ENCODE measurements at regions not wholly inside any gene's neighbourhood (a gene's known extent, or its start where the extent isn't known, plus 50 kb on each side); places are given as distances from the start of the nearest gene placed in this dataset.

GRCh38 chr4:116598155-116598979 lies 487.0 kb downstream of the TRAM1L1 start:
- DNase-seq (ENCODE audit: low read depth), result no peak
- TF ChIP-seq CTCF (conservative IDR thresholded peaks at IDR 0.05; ENCODE audit: low read depth, low read length), result no peak
- no peak overlapping the region for H3K4me3 ChIP-seq (ENCODE audit: low read depth, low read length)

GRCh38 chr4:116590648-116591047 lies 494.7 kb downstream of the TRAM1L1 start:
- H3K4me3 ChIP-seq (ENCODE audit: low read depth, low read length), result no peak overlapping the region
- no peak for DNase-seq (ENCODE audit: low read depth)
- TF ChIP-seq CTCF (conservative IDR thresholded peaks at IDR 0.05; ENCODE audit: low read depth, low read length), result no peak

GRCh38 chr4:116588783-116589182 lies 496.6 kb downstream of the TRAM1L1 start:
- TF ChIP-seq CTCF (conservative IDR thresholded peaks at IDR 0.05; ENCODE audit: low read depth, low read length), result no peak
- no peak for DNase-seq (ENCODE audit: low read depth)
- H3K4me3 ChIP-seq (ENCODE audit: low read depth, low read length), result no peak overlapping the region

- DNase-seq (ENCODE audit: low read depth), result no peak
- no peak overlapping the region for H3K4me3 ChIP-seq (ENCODE audit: low read depth, low read length)
- no peak for TF ChIP-seq CTCF (conservative IDR thresholded peaks at IDR 0.05; ENCODE audit: low read depth, low read length)
Measured at GRCh38 chr4:116585246-116585645, 500.1 kb downstream of the TRAM1L1 start.

GRCh38 chr4:116577321-116577720 lies 508.1 kb downstream of the TRAM1L1 start:
- no peak overlapping the region for H3K4me3 ChIP-seq (ENCODE audit: low read depth, low read length)
- no peak for TF ChIP-seq CTCF (conservative IDR thresholded peaks at IDR 0.05; ENCODE audit: low read depth, low read length)

GRCh38 chr4:116573540-116573939 lies 511.8 kb downstream of the TRAM1L1 start:
- no peak overlapping the region for H3K4me3 ChIP-seq (ENCODE audit: low read depth, low read length)
- TF ChIP-seq CTCF (conservative IDR thresholded peaks at IDR 0.05; ENCODE audit: low read depth, low read length), result no peak
- DNase-seq (ENCODE audit: low read depth), result no peak

More at GRCh38 chr4:116577321-116577720, 508.1 kb downstream of the TRAM1L1 start:
- no peak for DNase-seq (ENCODE audit: low read depth)

- no peak for DNase-seq (ENCODE audit: low read depth)
- TF ChIP-seq CTCF (conservative IDR thresholded peaks at IDR 0.05; ENCODE audit: low read depth, low read length), result no peak
- H3K4me3 ChIP-seq (ENCODE audit: low read depth, low read length), result no peak overlapping the region
Measured at GRCh38 chr4:116561768-116562167, 523.6 kb downstream of the TRAM1L1 start.

All from epithelial cell of proximal tubule (primary cell).